Esophagus muscularis mucosa (tissue), 4 donors: ENCODE measurements at regions not wholly inside any gene's neighbourhood (a gene's known extent, or its start where the extent isn't known, plus 50 kb on each side); places are given as distances from the start of the nearest gene placed in this dataset.

Source experiments
- DNase-seq: peaks from one replicate; pipeline ENCODE4 v3.0.0-alpha.2; 2017; ENCODE audit errors: extremely low spot score
- H3K27ac ChIP-seq, 4 donors: fragments of 200-600 bp; sonication (generic); replicated peaks in 1 of 4; 1 replicate in 3 of 4; 2 replicates in 1 of 4; pipeline ENCODE4 v1.5.1; 2016 to 2019; ENCODE audit warnings: mild to moderate bottlenecking in 1 of 4
- H3K27me3 ChIP-seq, 4 donors: fragments of 200-600 bp; sonication (generic); one replicate each; pipeline versions ENCODE4 v1.5.1 to v1.6.0; 2016 to 2019
- H3K36me3 ChIP-seq, 4 donors: fragments of 200-600 bp; sonication (generic); one replicate each; pipeline ENCODE4 v1.5.1; 2016 to 2019
- H3K4me1 ChIP-seq, 4 donors: fragments of 200-600 bp; sonication (generic); one replicate each; pipeline ENCODE4 v1.5.1; 2016 to 2019
- H3K4me3 ChIP-seq, 4 donors: fragments of 200-600 bp; sonication (generic); 1 replicate in 2 of 4; 2 replicates in 2 of 4; pipeline ENCODE4 v1.5.1; 2016 to 2019; ENCODE audit warnings: mild to moderate bottlenecking in 4 of 4, moderate library complexity in 1 of 4
- H3K9me3 ChIP-seq, 4 donors: fragments of 200-600 bp; sonication (generic); 1 replicate in 3 of 4; 2 replicates in 1 of 4; pipeline ENCODE4 v1.5.1; 2016 to 2019
- CTCF ChIP-seq, 3 experiments: fragments of 200-600 bp in 2 of 3; fragments of 450-650 bp in 1 of 3; sonication (generic) in 2 of 3; IDR thresholded peaks; one replicate each; pipeline ENCODE4 v1.5.1; 2017 to 2019; ENCODE audit warnings: antibody characterized with exemption in 3 of 3, mild to moderate bottlenecking in 2 of 3, moderate library complexity in 1 of 3
- EP300 ChIP-seq: sonication (generic); formaldehyde crosslinking; IDR thresholded peaks from one replicate; pipeline ENCODE4 v1.6.1; 2017; ENCODE audit warnings: antibody characterized with exemption
- POLR2A ChIP-seq: fragments of 450-650 bp; IDR thresholded peaks from one replicate; pipeline ENCODE4 v1.6.1; 2017; ENCODE audit warnings: antibody characterized with exemption, moderate library complexity, mild to moderate bottlenecking, low read depth
- POLR2AphosphoS5 ChIP-seq, 2 donors: sonication (generic); formaldehyde crosslinking; IDR thresholded peaks; one replicate each; pipeline ENCODE4 v1.6.1; 2017; ENCODE audit warnings: antibody characterized with exemption in 2 of 2
- WGBS: methylation state at CpG from one replicate; pipeline ENCODE4 v1.1.5; 2018; 5-methylcytosine and 5-hydroxymethylcytosine counted together
- intact Hi-C: fragments of 100-400 bp; cut with DNase I; formaldehyde crosslinking; loops from one replicate; pipeline ENCODE4 v1.15.1; 2023

- no peak overlapping the region for H3K27ac ChIP-seq
- H3K36me3 ChIP-seq = no peaks in the 10 kb centered on the region
- H3K4me1 ChIP-seq = no peaks in the 10 kb centered on the region
- H3K9me3 ChIP-seq = no peaks in the 10 kb centered on the region
- no peak for TF ChIP-seq POLR2A
- no peak for TF ChIP-seq POLR2AphosphoS5 (IDR thresholded peaks at IDR 0.05)
- TF ChIP-seq EP300 = no peak
- no peak for TF ChIP-seq CTCF (IDR thresholded peaks at IDR 0.05)
- intact Hi-C loops = no loop called here
- H3K4me3 ChIP-seq = no peak overlapping the region
- 62% methylated on average over 1 of the region's 1 CpG for WGBS
- DNase-seq = no peak
- H3K27me3 ChIP-seq = no peaks in the 10 kb centered on the region
These were observed 216.9 kb upstream of the LRP1B start for GRCh38 chr2:142347751-142348150.

GRCh38 chr2:142339261-142339660 is 208.4 kb upstream of the LRP1B start:
- intact Hi-C loops = no loop called here
- Histone ChIP-seq H3K4me1 (no peaks in the 10 kb centered on the region), H3K9me3 (peaks cover 0 to 5% (median under 1%) of the 10 kb centered on the region in 4 donors), H3K4me3 (no peak overlapping the region), H3K36me3 (no peaks in the 10 kb centered on the region), H3K27ac (no peak overlapping the region), H3K27me3 (no peaks in the 10 kb centered on the region)
- no peak for DNase-seq
- TF ChIP-seq POLR2AphosphoS5 (IDR thresholded peaks at IDR 0.05) = no peak
- TF ChIP-seq POLR2A = no peak
- no peak for TF ChIP-seq EP300

GRCh38 chr2:142332196-142332595 is 201.4 kb upstream of the LRP1B start:
- TF ChIP-seq CTCF (IDR thresholded peaks at IDR 0.05) (no peak), POLR2A (no peak), POLR2AphosphoS5 (IDR thresholded peaks at IDR 0.05) (no peak), EP300 (no peak)
- 63% methylated on average over 2 of the region's 2 CpGs for WGBS

GRCh38 chr2:142330458-142330857 is 199.6 kb upstream of the LRP1B start:
- Histone ChIP-seq H3K4me3 (no peak overlapping the region), H3K27ac (no peak overlapping the region), H3K27me3 (no peaks in the 10 kb centered on the region), H3K36me3 (no peaks in the 10 kb centered on the region), H3K9me3 (peaks cover 0 to 7% (median 1%) of the 10 kb centered on the region in 4 donors), H3K4me1 (no peaks in the 10 kb centered on the region)
- DNase-seq = no peak
- TF ChIP-seq CTCF (IDR thresholded peaks at IDR 0.05) = no peak
- no peak for TF ChIP-seq EP300
- no peak for TF ChIP-seq POLR2A
- no peak for TF ChIP-seq POLR2AphosphoS5 (IDR thresholded peaks at IDR 0.05)
- intact Hi-C loops = no loop called here
- 44% methylated on average over 1 of the region's 1 CpG for WGBS

More at GRCh38 chr2:142332196-142332595, 201.4 kb upstream of the LRP1B start:
- intact Hi-C loops = no loop called here
- Histone ChIP-seq H3K27me3 (no peaks in the 10 kb centered on the region), H3K36me3 (no peaks in the 10 kb centered on the region), H3K4me3 (no peak overlapping the region), H3K4me1 (no peaks in the 10 kb centered on the region), H3K27ac (no peak overlapping the region), H3K9me3 (peaks cover 0 to 7% (median 1%) of the 10 kb centered on the region in 4 donors)
- no peak for DNase-seq

- TF ChIP-seq CTCF (IDR thresholded peaks at IDR 0.05) (no peak), POLR2A (no peak), POLR2AphosphoS5 (IDR thresholded peaks at IDR 0.05) (no peak), EP300 (no peak)
These were observed 195.1 kb upstream of the LRP1B start for GRCh38 chr2:142325870-142326269.

More at GRCh38 chr2:142325870-142326269, 195.1 kb upstream of the LRP1B start:
- Histone ChIP-seq H3K4me3 (no peak overlapping the region), H3K27me3 (no peaks in the 10 kb centered on the region), H3K4me1 (no peaks in the 10 kb centered on the region), H3K9me3 (no peaks in the 10 kb centered on the region), H3K27ac (no peak overlapping the region), H3K36me3 (no peaks in the 10 kb centered on the region)
- intact Hi-C loops = no loop called here
- no peak for DNase-seq
